ENCODE measurements at regions not wholly inside any gene's neighbourhood (a gene's known extent, or its start where the extent isn't known, plus 50 kb on each side); places are given as distances from the start of the nearest gene placed in this dataset.

DNA sequence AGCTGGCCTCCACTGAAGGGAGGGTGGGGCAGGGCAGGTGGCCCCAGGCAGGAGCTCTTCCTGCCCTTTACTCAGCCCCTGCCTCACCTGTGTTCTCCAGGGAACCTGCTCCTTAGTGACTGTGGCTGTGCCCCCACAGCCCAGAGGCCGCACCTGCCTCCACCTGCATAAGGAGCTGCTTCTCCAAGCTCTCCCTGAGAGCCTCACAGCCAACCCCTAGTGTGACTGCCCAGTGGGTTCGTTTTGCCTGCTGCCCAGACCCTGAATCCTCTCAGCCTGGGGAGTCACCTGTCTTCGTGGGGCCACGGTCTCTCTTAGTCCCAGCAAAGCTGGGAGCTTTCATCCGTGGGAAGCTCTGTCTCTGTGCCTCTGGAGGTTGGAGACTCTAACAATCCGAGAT is 94.4 kb downstream of the GLRX3 start:
- TF ChIP-seq, protein P1, sequence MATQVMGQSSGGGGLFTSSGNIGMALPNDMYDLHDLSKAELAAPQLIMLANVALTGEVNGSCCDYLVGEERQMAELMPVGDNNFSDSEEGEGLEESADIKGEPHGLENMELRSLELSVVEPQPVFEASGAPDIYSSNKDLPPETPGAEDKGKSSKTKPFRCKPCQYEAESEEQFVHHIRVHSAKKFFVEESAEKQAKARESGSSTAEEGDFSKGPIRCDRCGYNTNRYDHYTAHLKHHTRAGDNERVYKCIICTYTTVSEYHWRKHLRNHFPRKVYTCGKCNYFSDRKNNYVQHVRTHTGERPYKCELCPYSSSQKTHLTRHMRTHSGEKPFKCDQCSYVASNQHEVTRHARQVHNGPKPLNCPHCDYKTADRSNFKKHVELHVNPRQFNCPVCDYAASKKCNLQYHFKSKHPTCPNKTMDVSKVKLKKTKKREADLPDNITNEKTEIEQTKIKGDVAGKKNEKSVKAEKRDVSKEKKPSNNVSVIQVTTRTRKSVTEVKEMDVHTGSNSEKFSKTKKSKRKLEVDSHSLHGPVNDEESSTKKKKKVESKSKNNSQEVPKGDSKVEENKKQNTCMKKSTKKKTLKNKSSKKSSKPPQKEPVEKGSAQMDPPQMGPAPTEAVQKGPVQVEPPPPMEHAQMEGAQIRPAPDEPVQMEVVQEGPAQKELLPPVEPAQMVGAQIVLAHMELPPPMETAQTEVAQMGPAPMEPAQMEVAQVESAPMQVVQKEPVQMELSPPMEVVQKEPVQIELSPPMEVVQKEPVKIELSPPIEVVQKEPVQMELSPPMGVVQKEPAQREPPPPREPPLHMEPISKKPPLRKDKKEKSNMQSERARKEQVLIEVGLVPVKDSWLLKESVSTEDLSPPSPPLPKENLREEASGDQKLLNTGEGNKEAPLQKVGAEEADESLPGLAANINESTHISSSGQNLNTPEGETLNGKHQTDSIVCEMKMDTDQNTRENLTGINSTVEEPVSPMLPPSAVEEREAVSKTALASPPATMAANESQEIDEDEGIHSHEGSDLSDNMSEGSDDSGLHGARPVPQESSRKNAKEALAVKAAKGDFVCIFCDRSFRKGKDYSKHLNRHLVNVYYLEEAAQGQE (IDR thresholded peaks at IDR 0.05; ENCODE audit: insufficient replicate concordance, low read depth), result no peak
- TF ChIP-seq, protein P2, sequence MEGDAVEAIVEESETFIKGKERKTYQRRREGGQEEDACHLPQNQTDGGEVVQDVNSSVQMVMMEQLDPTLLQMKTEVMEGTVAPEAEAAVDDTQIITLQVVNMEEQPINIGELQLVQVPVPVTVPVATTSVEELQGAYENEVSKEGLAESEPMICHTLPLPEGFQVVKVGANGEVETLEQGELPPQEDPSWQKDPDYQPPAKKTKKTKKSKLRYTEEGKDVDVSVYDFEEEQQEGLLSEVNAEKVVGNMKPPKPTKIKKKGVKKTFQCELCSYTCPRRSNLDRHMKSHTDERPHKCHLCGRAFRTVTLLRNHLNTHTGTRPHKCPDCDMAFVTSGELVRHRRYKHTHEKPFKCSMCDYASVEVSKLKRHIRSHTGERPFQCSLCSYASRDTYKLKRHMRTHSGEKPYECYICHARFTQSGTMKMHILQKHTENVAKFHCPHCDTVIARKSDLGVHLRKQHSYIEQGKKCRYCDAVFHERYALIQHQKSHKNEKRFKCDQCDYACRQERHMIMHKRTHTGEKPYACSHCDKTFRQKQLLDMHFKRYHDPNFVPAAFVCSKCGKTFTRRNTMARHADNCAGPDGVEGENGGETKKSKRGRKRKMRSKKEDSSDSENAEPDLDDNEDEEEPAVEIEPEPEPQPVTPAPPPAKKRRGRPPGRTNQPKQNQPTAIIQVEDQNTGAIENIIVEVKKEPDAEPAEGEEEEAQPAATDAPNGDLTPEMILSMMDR (IDR thresholded peaks at IDR 0.05; ENCODE audit: insufficient read depth, low read length), result no peak
